DMS153 treated with DMSO at 0.1 percent for 48 hours (cell line): ENCODE measurements at regions not wholly inside any gene's neighbourhood (a gene's known extent, or its start where the extent isn't known, plus 50 kb on each side); places are given as distances from the start of the nearest gene placed in this dataset.

Experiments
- DNase-seq: peaks from one replicate; lab custom pipeline; 2025; ENCODE audit not compliant: unreplicated experiment; lab: John Stamatoyannopoulos, UW

DNA sequence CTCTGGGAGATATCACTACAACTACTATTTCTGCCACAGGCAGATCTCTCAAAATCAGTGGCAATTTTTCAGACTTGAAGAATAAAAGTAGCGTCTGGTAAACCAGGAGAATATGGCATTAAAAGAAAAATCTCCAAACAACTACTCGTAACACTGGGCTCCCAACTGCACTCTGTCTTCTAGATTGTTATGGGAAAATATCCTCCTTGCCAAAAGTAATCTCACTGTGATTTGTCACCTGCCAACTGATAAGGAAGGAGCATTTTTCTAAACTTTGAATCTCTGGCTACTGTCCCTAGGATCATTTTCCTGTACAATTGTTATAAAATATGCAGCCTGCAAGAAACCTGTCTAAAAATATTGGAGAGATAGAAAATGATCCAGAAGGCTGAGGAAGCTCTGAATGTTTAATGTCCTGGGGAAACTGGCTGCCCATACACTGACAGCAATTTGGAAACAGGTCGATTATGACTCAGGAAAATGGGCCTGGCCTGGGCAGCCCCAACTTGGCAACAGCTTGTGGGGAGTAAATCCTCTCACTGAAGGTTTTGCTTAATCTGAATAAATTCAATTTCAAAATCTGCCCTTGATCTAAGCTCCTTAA is 90.5 kb upstream of the DBX1 start:
- no peak for DNase-seq

DNA sequence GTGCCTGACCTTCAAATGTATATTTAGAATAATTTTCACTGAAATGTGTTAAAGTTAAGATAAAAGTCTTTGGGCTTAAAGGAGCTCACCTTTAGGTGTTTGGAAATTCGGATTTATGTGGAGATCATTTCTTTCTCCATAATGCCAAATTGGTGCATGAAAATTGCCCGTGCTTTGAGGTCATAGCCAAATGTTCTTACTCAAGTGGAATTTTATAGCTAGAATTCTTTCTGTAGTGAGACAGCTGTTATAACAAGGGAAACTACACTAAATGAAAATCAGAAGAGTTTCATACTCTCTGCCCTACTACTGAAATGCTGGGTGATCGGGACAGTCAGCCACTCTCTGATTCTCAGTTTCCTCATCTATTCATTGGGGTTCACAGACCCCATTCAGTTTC is 89.5 kb upstream of the DBX1 start:
- no peak for DNase-seq

GRCh38 chr11:20249378-20249777 is 89.1 kb upstream of the DBX1 start:
- DNase-seq = peak; percentile 25

GRCh38 chr11:20248871-20249270 is 88.6 kb upstream of the DBX1 start:
- no peak for DNase-seq

- DNase-seq = no peak
Measured at GRCh38 chr11:20248121-20248772, 88.0 kb upstream of the DBX1 start.

- no peak for DNase-seq
Measured at GRCh38 chr11:20247591-20248007, 87.3 kb upstream of the DBX1 start.

- DNase-seq = no peak
Measured at GRCh38 chr11:20243974-20244373, 83.7 kb upstream of the DBX1 start.

DNA sequence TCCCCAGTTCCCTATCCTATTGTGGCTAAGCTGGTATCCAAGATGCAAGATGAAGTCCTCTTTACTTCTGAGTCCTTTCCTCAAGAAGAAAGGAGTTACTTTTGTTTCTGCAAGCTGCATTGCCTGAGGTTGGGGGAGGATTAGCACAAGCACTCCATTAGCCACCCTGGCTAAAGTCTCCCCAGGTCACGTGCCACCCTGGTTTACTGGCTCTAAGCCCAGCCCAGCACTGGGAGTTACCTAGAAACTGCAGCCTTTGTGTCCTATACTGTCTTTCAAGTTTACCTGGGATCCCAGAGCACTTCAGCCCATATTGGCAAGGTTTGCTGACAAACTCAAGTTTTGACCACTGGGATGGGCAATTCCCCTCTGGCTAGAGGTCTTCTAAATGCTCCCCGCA is 78.4 kb upstream of the DBX1 start:
- DNase-seq = no peak

DNA sequence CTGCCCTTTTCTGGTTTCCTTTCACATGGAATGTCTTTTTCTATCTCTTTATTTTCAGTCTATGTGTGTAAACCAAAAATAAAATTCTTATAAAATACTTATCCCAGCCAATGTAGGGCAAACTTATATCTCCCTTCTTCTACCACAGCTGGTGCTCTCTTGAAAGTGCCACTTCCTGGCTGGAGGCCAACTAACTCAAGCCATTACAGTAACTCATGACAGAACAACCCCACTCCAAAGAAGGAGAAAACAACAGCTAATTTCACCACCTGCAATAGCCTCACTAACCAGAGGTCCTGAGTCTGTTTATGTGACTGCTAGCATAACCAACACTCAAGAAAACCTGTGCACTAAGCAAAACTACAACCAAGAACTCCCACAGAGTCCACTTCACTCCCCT is 74.9 kb upstream of the DBX1 start:
- no peak for DNase-seq

- no peak for DNase-seq
Measured at GRCh38 chr11:20227631-20228030, 67.4 kb upstream of the DBX1 start.

GRCh38 chr11:20226933-20227332 is 66.7 kb upstream of the DBX1 start:
- DNase-seq = no peak

DNA sequence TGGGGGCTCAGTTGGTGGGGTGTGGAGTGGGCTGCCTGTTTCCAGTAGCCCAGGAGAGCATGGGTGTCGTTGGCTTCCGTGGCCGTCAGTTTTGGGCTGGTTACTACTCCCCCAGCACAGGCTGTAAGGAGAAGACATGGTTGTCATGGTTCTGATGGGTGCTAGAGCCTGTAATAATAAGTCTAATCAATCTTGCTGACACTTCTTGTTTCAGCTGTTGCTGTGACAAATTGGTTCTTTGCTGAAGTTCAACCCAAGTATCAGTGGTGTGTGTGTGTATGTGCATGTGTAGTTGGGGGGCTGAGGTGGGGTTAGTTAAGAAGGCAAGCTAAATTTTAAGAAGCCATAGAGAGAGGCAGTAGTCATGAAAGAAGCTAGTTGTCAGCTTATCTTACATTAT is 61.3 kb upstream of the DBX1 start:
- DNase-seq = no peak

DNA sequence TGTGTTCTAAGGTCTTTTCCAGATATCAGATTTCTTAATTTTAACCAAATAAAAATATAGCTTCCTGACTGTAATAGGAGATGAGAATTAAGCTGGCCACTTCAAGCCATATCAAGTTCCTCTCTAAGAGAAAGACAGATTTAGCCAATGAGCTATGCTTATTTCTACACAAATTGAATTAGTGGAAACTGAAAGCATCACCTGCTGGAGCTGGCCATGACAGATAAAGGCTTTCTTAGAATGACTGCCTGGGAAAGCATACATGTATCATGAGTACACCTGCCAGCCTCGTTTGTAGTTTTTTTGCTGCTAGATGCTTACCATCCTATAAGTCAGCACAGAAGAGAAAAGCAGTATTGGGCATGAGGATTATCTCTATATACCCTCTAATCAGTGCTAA is 53.5 kb upstream of the DBX1 start:
- DNase-seq = no peak

- no peak for DNase-seq
Measured at GRCh38 chr11:20211691-20212090, 51.4 kb upstream of the DBX1 start.
